Neutrophil (primary cell): ENCODE measurements at regions not wholly inside any gene's neighbourhood (a gene's known extent, or its start where the extent isn't known, plus 50 kb on each side); places are given as distances from the start of the nearest gene placed in this dataset.

Experiments used
- H3K27ac ChIP-seq: fragments of 200-600 bp; sonication (generic); 2 replicates; pipeline ENCODE4 v1.5.1; 2016; ENCODE audit warnings: mild to moderate bottlenecking, moderate library complexity
- H3K27me3 ChIP-seq: fragments of 200-600 bp; sonication (generic); 2 replicates; pipeline ENCODE4 v1.6.0; 2016; ENCODE audit warnings: mild to moderate bottlenecking
- H3K36me3 ChIP-seq: fragments of 200-600 bp; sonication (generic); 2 replicates; pipeline ENCODE4 v1.5.1; 2017
- H3K4me1 ChIP-seq, 2 experiments: fragments of 200-600 bp in 1 of 2; sonication (generic) in 1 of 2; 1 replicate in 1 of 2; 2 replicates in 1 of 2; pipeline versions ENCODE4 v1.5.1 to v1.6.1; 2013 to 2016; ENCODE audit warnings: low read depth in 1 of 2, low read length in 1 of 2, mild to moderate bottlenecking in 1 of 2, moderate library complexity in 1 of 2; ENCODE audit not compliant: control insufficient read depth in 1 of 2, insufficient read depth in 1 of 2
- H3K4me3 ChIP-seq, 2 experiments: fragments of 200-600 bp in 1 of 2; sonication (generic) in 1 of 2; 1 replicate in 1 of 2; 2 replicates in 1 of 2; pipeline ENCODE4 v1.5.1; 2013 to 2016; ENCODE audit warnings: low read depth in 1 of 2, low read length in 1 of 2, mild to moderate bottlenecking in 1 of 2, moderate library complexity in 1 of 2
- H3K9me3 ChIP-seq: fragments of 200-600 bp; sonication (generic); 2 replicates; pipeline ENCODE4 v1.5.1; 2016
- TF ChIP-seq, protein P1 (sequence below): fragments of 200-600 bp; sonication (generic); IDR thresholded peaks from 2 replicates; pipeline ENCODE4 v1.5.1; 2016; ENCODE audit warnings: antibody characterized with exemption

DNA sequence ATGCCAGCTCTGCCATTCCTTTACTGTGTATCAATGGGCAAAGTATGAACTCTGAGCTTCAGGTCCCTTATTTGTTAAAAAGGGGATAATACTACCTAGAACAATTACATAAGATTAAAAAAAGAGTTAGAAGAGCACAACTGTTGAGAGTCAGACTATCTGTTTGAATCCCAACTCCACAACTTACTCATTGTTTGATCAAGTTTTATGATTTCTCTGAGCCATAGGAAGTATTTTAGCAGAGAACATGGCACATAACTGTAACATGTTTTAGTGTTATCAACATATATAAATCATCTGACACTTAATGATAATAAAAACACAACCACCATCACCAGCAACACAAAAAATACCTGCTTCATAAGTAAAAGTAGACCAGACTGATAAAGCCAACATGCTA, 421.3 kb downstream of the ZFHX3 start:
- H3K4me1 ChIP-seq: no peaks in the 10 kb centered on the region
- no peak overlapping the region for H3K4me3 ChIP-seq
- no peaks in the 10 kb centered on the region for H3K36me3 ChIP-seq
- TF ChIP-seq, protein P1, sequence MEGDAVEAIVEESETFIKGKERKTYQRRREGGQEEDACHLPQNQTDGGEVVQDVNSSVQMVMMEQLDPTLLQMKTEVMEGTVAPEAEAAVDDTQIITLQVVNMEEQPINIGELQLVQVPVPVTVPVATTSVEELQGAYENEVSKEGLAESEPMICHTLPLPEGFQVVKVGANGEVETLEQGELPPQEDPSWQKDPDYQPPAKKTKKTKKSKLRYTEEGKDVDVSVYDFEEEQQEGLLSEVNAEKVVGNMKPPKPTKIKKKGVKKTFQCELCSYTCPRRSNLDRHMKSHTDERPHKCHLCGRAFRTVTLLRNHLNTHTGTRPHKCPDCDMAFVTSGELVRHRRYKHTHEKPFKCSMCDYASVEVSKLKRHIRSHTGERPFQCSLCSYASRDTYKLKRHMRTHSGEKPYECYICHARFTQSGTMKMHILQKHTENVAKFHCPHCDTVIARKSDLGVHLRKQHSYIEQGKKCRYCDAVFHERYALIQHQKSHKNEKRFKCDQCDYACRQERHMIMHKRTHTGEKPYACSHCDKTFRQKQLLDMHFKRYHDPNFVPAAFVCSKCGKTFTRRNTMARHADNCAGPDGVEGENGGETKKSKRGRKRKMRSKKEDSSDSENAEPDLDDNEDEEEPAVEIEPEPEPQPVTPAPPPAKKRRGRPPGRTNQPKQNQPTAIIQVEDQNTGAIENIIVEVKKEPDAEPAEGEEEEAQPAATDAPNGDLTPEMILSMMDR: no peak
- no peaks in the 10 kb centered on the region for H3K27me3 ChIP-seq
- H3K9me3 ChIP-seq: no peaks in the 10 kb centered on the region
- H3K27ac ChIP-seq: no peak overlapping the region

DNA sequence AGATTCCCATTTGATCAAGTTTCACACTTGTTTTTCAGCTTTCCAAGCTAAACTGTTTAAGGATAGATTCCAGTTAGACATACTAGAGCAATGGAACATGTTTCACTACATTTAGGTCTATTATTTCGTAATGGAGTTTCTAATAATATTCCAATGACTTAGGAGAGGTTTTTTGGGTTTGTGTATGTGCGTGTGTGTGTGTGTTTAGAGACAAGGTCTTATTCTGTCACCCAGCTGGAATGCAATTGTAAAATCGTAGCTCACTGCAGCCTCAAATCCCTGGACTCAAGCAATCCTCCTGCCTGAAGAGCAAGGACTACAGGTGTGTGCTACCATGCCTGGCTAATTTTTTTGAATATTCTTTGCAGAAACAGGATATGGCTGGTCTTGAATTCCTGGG, 426.3 kb downstream of the ZFHX3 start:
- Histone ChIP-seq H3K4me3 (no peak overlapping the region), H3K27ac (no peak overlapping the region), H3K9me3 (no peaks in the 10 kb centered on the region), H3K4me1 (no peaks in the 10 kb centered on the region), H3K36me3 (no peaks in the 10 kb centered on the region), H3K27me3 (no peaks in the 10 kb centered on the region)
- TF ChIP-seq, protein P1: no peak

DNA sequence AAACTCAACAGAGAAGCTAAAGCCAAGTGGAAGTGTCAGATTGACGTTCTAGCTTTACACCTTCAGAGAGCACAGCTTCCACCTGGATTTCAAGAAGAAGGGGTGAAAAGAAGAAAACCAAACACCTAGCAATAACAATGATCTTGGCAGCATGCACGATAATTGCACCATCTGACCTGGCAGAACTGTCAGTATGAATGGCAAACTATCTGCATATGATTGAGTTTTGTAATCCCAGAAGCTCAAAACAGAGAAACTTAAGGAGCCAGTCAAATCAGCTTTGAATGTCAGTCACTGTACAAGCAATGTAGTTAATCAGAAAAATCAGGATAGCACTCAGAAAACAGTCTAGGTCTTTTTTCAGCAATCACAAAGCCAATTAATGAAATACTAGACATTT, 427.1 kb downstream of the ZFHX3 start:
- Histone ChIP-seq H3K9me3 (no peaks in the 10 kb centered on the region), H3K27ac (no peak overlapping the region), H3K36me3 (no peaks in the 10 kb centered on the region), H3K4me3 (no peak overlapping the region), H3K27me3 (no peaks in the 10 kb centered on the region), H3K4me1 (no peaks in the 10 kb centered on the region)
- TF ChIP-seq, protein P1: no peak

DNA sequence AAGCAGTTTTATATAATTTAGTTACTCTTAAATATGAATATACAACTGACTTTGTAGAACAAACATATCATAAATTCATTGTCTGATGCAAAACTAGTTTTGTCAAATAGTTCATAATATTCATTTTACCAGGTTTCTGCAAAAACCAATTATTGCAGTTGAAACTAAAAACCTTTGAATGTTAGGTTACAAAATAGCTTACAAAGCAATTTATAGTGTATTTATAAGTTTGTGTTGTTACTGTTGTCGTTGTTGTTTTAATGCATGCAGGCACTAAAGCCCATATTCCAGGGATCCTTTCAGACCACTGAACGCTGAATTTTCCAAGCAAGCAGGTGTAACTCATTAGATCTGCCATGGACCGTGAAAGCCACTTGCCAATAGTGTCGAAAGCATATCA, 427.6 kb downstream of the ZFHX3 start:
- no peaks in the 10 kb centered on the region for H3K27me3 ChIP-seq
- TF ChIP-seq, protein P1: no peak
- no peak overlapping the region for H3K4me3 ChIP-seq
- H3K9me3 ChIP-seq: no peaks in the 10 kb centered on the region
- no peaks in the 10 kb centered on the region for H3K4me1 ChIP-seq
- H3K36me3 ChIP-seq: no peaks in the 10 kb centered on the region
- no peak overlapping the region for H3K27ac ChIP-seq

DNA sequence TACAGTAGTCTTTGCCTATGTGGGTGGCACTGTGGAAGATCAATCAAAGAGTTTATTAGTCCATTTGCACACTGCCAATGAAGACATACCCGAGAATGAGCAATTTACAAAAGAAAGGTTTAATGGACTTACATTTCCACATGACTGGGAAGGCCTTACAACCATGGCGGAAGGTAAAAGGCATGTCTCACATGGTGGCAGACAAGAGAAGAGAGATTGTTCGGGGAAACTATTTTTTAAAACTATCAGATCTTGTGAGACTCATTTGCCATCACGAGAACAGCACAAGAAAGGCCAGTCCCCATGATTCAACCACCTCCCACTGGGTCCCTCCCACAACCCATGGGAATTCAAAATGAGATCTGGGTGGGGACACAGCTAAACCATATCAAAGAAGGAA, 432.1 kb downstream of the ZFHX3 start:
- Histone ChIP-seq H3K4me3 (no peak overlapping the region), H3K9me3 (no peaks in the 10 kb centered on the region), H3K36me3 (no peaks in the 10 kb centered on the region), H3K27ac (no peak overlapping the region), H3K4me1 (no peaks in the 10 kb centered on the region), H3K27me3 (no peaks in the 10 kb centered on the region)
- TF ChIP-seq, protein P1: no peak

DNA sequence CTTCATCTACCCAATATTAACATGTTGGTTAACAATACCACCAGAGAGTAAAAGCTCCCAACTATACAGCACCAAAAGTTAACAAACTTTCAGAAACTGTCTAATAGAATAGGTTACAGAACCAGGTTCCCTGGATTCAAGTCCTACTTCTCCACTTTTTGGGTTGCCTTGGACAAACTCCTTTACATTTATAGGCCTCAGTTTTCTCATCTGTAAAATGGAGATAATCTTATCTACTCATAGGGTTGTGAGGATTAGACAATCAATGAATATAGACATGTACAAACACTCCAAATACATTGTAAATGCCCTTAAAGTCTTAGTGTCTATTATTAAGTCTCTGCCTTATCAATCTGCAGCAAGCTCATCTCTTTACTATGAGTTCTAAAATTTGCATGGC, 435.2 kb downstream of the ZFHX3 start:
- H3K36me3 ChIP-seq: no peaks in the 10 kb centered on the region

More for the DNA sequence above, 435.2 kb downstream of the ZFHX3 start:
- H3K9me3 ChIP-seq: no peaks in the 10 kb centered on the region
- no peaks in the 10 kb centered on the region for H3K4me1 ChIP-seq
- TF ChIP-seq, protein P1: no peak
- no peaks in the 10 kb centered on the region for H3K27me3 ChIP-seq
- H3K4me3 ChIP-seq: no peak overlapping the region
- H3K27ac ChIP-seq: no peak overlapping the region
